Activated naive CD8-positive, alpha-beta T cell treated with anti-CD3 and anti-CD28 coated beads, Interleukin-2, amount 10 ng/mL, durations not matched to agents 7 days and 5 days (primary cell): ENCODE measurements at regions not wholly inside any gene's neighbourhood (a gene's known extent, or its start where the extent isn't known, plus 50 kb on each side); places are given as distances from the start of the nearest gene placed in this dataset.

Experiments
- ATAC-seq: fragments of 150-1000 bp; cut with Tn5 transposase; one replicate; pipeline ENCODE4 v1.10.0; 2021; ENCODE audit warnings: low read depth, moderate library complexity
- POLR2A ChIA-PET: fragments of 350-600 bp; sonication (Branson Sonifier 250); formaldehyde crosslinking; loops from one replicate; lab custom pipeline; 2021; ENCODE audit warnings: antibody characterized with exemption; lab: Charles Lee
- DNase-seq: peaks from one replicate; pipeline ENCODE4 v3.0.0; 2021
- H3K27ac Mint-ChIP-seq: one replicate; pipeline ENCODE4 v1.8.0; 2022; ENCODE audit warnings: mild to moderate bottlenecking, mixed read lengths
- H3K27me3 Mint-ChIP-seq: one replicate; pipeline ENCODE4 v1.8.0; 2022; ENCODE audit warnings: mild to moderate bottlenecking, moderate library complexity, mixed read lengths
- H3K36me3 Mint-ChIP-seq: one replicate; pipeline ENCODE4 v1.8.0; 2021; ENCODE audit warnings: mild to moderate bottlenecking, mixed read lengths
- H3K4me1 Mint-ChIP-seq: one replicate; pipeline ENCODE4 v1.8.0; 2021; ENCODE audit warnings: mixed read lengths
- H3K4me3 Mint-ChIP-seq: one replicate; pipeline ENCODE4 v1.8.0; 2022; ENCODE audit warnings: mild to moderate bottlenecking, moderate library complexity, mixed read lengths
- H3K9me3 Mint-ChIP-seq: one replicate; pipeline ENCODE4 v1.8.0; 2021; ENCODE audit warnings: mixed read lengths

DNA sequence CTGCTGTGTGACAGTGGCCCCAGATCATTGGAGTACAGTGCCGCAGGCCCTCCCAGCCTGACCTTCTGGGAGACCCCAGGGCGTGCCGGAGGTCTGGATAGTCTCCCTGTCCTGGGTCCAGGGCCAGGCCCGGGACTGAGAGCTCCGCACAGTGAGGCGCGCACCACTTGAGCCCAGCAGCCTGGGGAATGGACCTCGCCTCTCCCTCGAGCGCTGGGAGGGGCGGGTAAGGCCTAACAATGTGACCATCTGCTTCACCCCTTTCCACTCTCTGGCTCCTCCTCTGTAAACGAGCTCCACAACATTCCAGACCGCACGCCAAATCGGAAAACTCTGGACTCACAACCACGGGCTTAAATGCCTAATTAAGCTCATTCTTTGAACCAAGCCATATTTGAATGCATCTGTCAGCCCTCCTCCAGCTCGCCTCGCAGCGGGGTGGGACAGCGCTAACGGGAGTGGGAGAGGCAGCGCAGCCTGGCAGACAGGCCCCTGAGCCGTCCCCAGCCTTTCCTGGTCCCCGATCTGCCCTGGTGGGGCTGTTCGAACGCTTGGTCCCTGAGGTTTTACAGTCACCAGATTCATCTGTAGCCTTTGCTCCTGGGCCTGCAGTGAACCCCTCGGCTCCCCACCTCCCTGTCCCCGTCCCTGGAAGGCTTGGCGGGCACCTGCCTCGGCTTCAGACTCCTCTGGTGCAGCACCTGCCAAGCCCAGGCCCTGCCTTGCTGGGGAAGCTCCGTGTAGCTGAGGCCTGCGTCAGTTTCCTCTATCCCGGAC, 120.7 kb upstream of the VSTM2B start:
- no peaks in the 10 kb centered on the region for H3K4me1 Mint-ChIP-seq
- H3K27ac Mint-ChIP-seq, result no peak overlapping the region
- POLR2A ChIA-PET, result no interaction called here
- no peak for DNase-seq
- H3K36me3 Mint-ChIP-seq, result no peaks in the 10 kb centered on the region
- no peaks in the 10 kb centered on the region for H3K9me3 Mint-ChIP-seq
- peaks cover 5% of the 10 kb centered on the region for H3K27me3 Mint-ChIP-seq
- H3K4me3 Mint-ChIP-seq, result no peak overlapping the region
- ATAC-seq, result no peak

DNA sequence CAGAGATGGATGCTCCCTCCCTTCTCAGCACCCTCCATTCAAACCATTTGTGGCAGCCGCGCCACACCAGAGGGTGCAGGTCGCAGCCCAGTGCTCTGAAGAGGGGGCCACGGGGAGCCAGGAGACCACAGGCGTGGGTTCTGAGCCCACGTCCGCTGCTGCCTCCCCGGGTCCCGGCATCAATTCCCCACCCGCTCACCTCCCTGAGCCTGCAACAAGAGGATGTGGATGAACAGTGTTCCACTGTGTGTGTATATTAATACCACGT, 120.1 kb upstream of the VSTM2B start:
- Mint-ChIP-seq H3K27me3 (peaks cover 5% of the 10 kb centered on the region), H3K4me1 (no peaks in the 10 kb centered on the region), H3K4me3 (no peak overlapping the region), H3K9me3 (no peaks in the 10 kb centered on the region), H3K36me3 (no peaks in the 10 kb centered on the region), H3K27ac (no peak overlapping the region)
- ATAC-seq (no peak), DNase-seq (no peak)
- POLR2A ChIA-PET, result no interaction called here

DNA sequence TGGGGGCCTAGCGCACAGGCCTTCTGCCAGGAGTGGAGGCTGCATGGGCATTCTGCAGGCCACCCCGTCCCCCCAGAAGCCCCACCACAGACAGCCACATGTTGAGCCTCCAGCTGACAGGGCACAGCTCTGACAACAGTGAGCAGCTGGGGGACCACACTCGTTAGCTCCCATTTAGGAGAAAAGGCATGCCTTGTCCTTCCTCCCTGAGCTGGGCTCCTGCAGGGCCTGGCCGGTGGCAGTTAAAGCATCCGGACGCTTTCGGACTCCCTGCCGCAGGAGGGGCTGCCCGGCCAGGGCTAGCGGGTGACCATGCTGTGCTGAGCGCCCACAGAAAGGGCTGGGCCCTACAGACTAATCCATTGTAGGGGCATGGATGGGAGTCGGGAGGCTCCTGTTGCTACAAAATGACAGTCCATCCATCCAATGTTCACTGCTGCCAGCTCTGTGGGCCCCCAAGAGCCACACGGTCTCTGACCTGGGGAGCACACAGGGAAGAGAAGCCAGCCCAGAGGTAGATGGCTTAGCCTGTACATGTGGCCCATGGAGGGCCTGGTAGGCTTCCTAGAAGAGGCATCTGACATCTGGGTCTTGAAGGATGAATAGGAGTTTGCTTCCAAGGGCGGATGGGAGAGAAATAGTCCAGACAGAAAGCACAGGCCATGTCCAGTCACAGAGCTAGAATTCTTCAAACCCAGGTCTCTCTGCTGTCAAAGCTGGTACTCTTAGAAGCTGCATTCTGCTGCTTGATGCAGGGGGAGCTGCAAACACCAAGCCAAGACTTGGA, 116.5 kb upstream of the VSTM2B start:
- Mint-ChIP-seq H3K9me3 (no peaks in the 10 kb centered on the region), H3K4me3 (no peak overlapping the region)
- no peak for ATAC-seq

DNA sequence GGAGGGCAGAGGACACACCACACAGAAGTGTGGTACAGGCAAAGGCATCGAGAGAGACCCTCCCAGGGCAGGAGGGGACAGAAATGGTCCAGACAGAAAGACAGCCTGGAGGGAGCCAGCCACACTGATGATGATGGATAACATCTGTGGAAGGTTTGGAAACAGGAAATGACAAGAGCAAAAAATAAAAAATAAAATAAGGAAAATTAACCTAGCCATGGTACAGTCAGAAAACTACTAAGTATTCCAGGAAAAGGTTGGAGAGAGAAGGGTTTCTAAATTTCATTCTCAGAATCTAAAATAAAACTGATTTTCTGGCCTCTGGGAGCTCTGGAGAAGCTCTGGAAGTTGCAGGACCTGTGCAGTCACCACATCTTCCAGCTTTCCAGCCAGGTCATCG, 115.2 kb upstream of the VSTM2B start:
- peaks cover 4% of the 10 kb centered on the region for H3K27me3 Mint-ChIP-seq
- no peaks in the 10 kb centered on the region for H3K4me1 Mint-ChIP-seq
- DNase-seq, result no peak
- H3K4me3 Mint-ChIP-seq, result no peak overlapping the region
- POLR2A ChIA-PET, result no interaction called here
- ATAC-seq, result no peak
- H3K27ac Mint-ChIP-seq, result no peak overlapping the region
- no peaks in the 10 kb centered on the region for H3K9me3 Mint-ChIP-seq
- H3K36me3 Mint-ChIP-seq, result no peaks in the 10 kb centered on the region

More for the DNA sequence above, 116.5 kb upstream of the VSTM2B start:
- Mint-ChIP-seq H3K27ac (no peak overlapping the region), H3K4me1 (no peaks in the 10 kb centered on the region), H3K27me3 (peaks cover 5% of the 10 kb centered on the region), H3K36me3 (no peaks in the 10 kb centered on the region)
- POLR2A ChIA-PET, result no interaction called here
- DNase-seq, result no peak

DNA sequence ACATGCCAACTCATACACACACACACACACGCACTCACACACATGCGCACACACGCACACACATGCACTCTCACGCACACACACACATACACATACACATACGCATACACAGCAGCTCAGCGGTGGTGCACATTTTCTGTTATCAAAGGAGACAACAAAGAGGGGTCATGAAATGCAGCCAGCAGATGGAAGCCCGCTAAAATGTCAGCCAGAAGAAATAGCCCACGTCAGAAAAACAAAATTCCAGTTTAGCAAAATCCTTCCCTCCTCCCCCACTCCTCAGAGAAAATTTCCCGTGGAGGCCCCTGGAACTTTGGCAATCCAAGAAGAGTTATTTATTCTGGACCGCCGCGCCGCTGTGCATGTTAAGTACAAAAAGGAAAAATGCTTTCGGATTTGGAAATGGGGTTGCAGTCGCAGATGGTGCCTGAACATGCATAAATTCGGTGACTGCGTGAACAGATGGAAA, 114.6 kb upstream of the VSTM2B start:
- H3K36me3 Mint-ChIP-seq, result no peaks in the 10 kb centered on the region
- ATAC-seq (no peak), DNase-seq (no peak)
- no peak overlapping the region for H3K4me3 Mint-ChIP-seq
- H3K9me3 Mint-ChIP-seq, result no peaks in the 10 kb centered on the region
- no peak overlapping the region for H3K27ac Mint-ChIP-seq
- H3K4me1 Mint-ChIP-seq, result no peaks in the 10 kb centered on the region
- POLR2A ChIA-PET, result no interaction called here
- peaks cover 4% of the 10 kb centered on the region for H3K27me3 Mint-ChIP-seq

DNA sequence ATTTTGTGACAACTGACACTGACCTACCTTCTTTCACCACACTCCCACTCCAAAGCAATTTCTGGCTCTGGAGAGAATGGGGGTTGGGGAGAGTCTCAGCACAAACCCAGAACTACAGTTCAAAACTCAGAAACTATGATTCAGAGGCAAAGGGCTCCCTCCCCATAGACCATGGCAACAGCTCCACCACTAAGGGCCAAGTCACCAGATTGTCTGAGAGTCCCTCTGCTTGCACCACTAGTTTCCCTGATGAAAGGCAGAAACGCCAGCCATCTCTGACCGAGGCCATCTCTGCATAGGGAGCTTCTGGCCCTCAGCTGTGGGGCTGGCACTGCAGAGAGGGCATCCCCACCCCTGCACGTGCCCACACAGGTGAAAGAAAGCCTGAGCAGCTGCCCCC, 112.4 kb upstream of the VSTM2B start:
- Mint-ChIP-seq H3K4me1 (no peaks in the 10 kb centered on the region), H3K4me3 (no peak overlapping the region), H3K36me3 (no peaks in the 10 kb centered on the region), H3K27ac (no peak overlapping the region), H3K27me3 (no peaks in the 10 kb centered on the region), H3K9me3 (no peaks in the 10 kb centered on the region)
- ATAC-seq (no peak), DNase-seq (no peak)
- POLR2A ChIA-PET, result no interaction called here

DNA sequence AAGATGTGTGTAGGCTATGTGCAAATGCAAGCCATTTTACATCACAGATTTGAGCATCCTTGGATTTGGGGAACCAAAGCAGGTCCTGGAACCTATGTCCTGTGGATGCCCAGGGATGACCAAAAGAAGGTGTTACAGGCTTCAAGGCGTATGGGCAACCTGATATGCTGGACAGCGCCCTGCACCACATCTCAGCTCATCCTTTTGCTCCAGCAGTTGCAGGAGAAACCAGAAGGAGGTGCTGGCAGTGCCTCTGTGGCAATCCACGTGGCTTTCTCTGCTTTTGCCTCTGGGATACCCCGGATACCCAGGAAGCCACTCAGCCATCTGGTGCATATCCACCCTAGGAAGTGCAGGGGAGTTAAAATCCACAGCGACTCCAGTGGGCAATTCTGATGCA, 110.3 kb upstream of the VSTM2B start:
- ATAC-seq (no peak), DNase-seq (no peak)
- H3K36me3 Mint-ChIP-seq, result no peaks in the 10 kb centered on the region
- POLR2A ChIA-PET, result no interaction called here
- H3K4me1 Mint-ChIP-seq, result no peaks in the 10 kb centered on the region
- H3K27me3 Mint-ChIP-seq, result no peaks in the 10 kb centered on the region
- no peak overlapping the region for H3K4me3 Mint-ChIP-seq
- no peak overlapping the region for H3K27ac Mint-ChIP-seq
- H3K9me3 Mint-ChIP-seq, result peaks cover 3% of the 10 kb centered on the region

DNA sequence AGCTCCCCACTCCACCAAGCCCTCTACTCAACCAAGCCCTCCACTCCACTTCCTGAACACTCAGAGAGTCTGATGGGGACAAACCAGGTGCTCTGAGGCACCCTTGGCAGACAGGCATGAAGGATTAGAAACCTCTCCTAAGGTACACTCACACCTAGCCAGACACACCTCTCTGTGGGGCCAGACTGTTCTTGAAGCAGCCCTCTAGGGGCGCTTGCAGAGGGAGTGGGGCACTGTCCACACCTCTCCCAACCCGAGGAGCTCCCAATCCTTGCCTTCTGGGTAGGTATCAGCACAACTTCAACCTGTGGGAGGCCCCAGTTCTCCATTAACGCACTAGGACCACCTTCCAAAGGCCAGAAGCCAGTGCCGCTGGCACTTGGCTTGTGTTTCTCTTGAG, 108.7 kb upstream of the VSTM2B start:
- H3K9me3 Mint-ChIP-seq, result peaks cover 5% of the 10 kb centered on the region
- no peaks in the 10 kb centered on the region for H3K27me3 Mint-ChIP-seq
- POLR2A ChIA-PET, result no interaction called here
- no peak overlapping the region for H3K4me3 Mint-ChIP-seq
- no peaks in the 10 kb centered on the region for H3K36me3 Mint-ChIP-seq
- no peak for ATAC-seq
- no peak overlapping the region for H3K27ac Mint-ChIP-seq
- no peaks in the 10 kb centered on the region for H3K4me1 Mint-ChIP-seq
- DNase-seq, result no peak

DNA sequence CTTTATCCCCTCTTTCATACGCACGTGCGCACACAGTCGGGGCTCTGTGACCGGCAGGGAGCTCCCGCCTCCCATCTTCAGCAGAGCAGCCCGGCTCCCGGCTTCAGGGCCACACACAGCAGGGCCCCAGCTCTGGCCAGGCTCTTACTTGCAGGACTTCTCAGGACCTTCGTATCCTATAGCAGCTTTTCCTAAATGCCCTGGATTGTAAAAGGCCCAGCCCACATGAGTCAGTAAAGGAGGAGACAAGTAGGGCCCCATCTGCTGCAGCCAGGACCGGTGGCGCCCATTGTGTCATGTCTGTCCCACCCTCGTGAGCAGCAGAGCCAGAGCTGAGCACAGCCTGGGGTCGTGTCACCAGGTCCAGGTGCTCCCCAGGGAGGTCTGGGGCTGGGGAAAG, 107.6 kb upstream of the VSTM2B start:
- no peaks in the 10 kb centered on the region for H3K4me1 Mint-ChIP-seq
- no peak overlapping the region for H3K4me3 Mint-ChIP-seq
- no peak for DNase-seq
- POLR2A ChIA-PET, result no interaction called here
- peaks cover 5% of the 10 kb centered on the region for H3K9me3 Mint-ChIP-seq
- ATAC-seq, result no peak
- H3K27me3 Mint-ChIP-seq, result no peaks in the 10 kb centered on the region
- H3K36me3 Mint-ChIP-seq, result no peaks in the 10 kb centered on the region
- H3K27ac Mint-ChIP-seq, result no peak overlapping the region

DNA sequence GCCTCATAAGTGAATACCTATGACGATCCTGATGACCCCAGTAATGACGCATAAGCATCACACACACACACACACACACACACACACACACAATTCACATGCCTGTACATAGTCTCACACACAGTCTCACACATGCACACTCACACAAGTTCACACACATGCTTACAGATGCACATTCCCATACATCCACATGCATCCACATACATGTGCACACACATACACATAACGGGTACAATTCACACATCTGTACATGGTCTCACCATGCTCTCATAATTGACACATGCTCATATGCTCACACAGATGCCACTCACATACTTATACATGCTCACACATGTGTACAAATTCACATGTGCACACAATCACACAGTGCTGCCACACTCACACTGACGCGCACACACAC, 105.7 kb upstream of the VSTM2B start:
- no peaks in the 10 kb centered on the region for H3K4me1 Mint-ChIP-seq
- H3K27ac Mint-ChIP-seq, result no peak overlapping the region
- ATAC-seq (no peak), DNase-seq (no peak)
- H3K27me3 Mint-ChIP-seq, result peaks cover 3% of the 10 kb centered on the region
- POLR2A ChIA-PET, result no interaction called here
- H3K4me3 Mint-ChIP-seq, result no peak overlapping the region
- peaks cover 5% of the 10 kb centered on the region for H3K9me3 Mint-ChIP-seq
- H3K36me3 Mint-ChIP-seq, result no peaks in the 10 kb centered on the region

DNA sequence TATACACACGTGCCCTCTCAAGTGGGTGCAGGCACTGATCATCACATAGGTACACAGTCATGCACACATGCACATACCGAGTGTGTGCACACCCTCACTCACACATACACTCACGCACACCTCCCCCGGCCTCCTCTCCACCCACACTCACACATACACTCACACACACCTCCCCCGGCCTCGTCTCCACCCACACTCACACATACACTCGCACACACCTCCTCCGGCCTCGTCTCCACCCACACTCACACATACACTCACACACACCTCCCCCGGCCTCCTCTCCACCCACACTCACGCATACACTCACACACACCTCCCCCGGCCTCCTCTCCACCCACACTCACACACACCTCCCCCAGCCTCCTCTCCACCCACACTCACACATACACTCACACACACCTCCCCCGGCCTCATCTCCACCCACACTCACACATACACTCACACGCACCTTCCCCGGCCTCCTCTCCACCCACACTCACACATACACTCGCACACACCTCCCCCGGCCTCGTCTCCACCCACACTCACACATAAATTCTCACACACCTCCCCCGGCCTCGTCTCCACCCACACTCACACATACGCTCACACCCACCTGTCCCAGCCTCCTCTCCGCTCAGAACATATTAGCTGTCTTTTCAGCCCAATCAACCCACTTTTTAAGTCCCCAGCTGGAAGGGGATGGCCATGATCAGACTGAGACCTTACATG, 105.2 kb upstream of the VSTM2B start:
- POLR2A ChIA-PET, result no interaction called here
- Mint-ChIP-seq H3K4me3 (no peak overlapping the region), H3K27ac (no peak overlapping the region), H3K27me3 (peaks cover 3% of the 10 kb centered on the region), H3K36me3 (no peaks in the 10 kb centered on the region), H3K9me3 (peaks cover 5% of the 10 kb centered on the region), H3K4me1 (no peaks in the 10 kb centered on the region)
- ATAC-seq (no peak), DNase-seq (no peak)

DNA sequence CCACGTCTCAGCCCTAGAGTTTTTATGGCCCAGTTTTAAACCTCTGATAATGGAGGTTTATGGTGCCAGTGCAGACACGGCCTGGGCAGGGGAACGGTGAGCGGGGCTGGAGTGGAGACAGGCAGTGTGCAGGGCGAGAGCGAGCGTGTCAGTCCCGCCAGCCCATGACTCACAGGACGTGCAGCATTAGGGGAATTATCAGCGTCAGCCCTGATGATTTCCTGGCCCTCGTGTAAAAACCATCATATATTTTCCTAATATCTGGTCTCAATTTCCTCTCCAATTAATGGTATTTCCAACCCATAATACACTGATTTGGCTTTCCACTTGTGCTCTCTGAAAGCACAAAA, 104.6 kb upstream of the VSTM2B start:
- H3K9me3 Mint-ChIP-seq, result peaks cover 5% of the 10 kb centered on the region
- no peak overlapping the region for H3K27ac Mint-ChIP-seq
- H3K36me3 Mint-ChIP-seq, result no peaks in the 10 kb centered on the region
- no peak overlapping the region for H3K4me3 Mint-ChIP-seq
- DNase-seq (no peak), ATAC-seq (no peak)
- peaks cover 3% of the 10 kb centered on the region for H3K27me3 Mint-ChIP-seq
- POLR2A ChIA-PET, result no interaction called here
- no peaks in the 10 kb centered on the region for H3K4me1 Mint-ChIP-seq

DNA sequence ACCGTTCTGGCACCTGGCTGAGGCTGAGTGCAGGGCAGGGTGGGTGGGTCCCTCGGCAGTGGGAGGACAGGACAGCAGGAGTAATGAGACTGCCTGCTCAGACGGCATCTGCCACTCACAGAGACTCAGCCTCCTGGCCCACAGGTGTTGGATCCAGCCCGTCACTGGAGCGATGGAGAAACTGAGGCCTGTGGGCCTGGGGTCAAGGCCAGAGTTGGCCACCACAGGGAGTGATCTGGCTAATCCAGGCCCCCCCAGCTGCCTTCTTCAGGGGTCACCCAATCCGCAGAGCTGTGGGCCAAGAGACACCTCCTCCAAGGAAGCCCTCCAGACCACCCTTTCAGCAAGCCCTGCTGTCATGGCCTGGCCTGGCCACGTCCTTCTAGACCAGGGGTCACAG, 103.7 kb upstream of the VSTM2B start:
- Mint-ChIP-seq H3K36me3 (no peaks in the 10 kb centered on the region), H3K4me3 (no peak overlapping the region), H3K27me3 (peaks cover 3% of the 10 kb centered on the region), H3K4me1 (no peaks in the 10 kb centered on the region), H3K9me3 (peaks cover 5% of the 10 kb centered on the region), H3K27ac (no peak overlapping the region)
- POLR2A ChIA-PET, result no interaction called here
- DNase-seq (no peak), ATAC-seq (no peak)
